Keratinocyte (primary cell): ENCODE measurements at regions not wholly inside any gene's neighbourhood (a gene's known extent, or its start where the extent isn't known, plus 50 kb on each side); places are given as distances from the start of the nearest gene placed in this dataset.

Source experiments
- DNase-seq: peaks from one replicate; pipeline ENCODE4 v3.0.0-alpha.2; 2011; ENCODE audit warnings: low read depth, missing footprints, low spot score
- FAIRE-seq: peaks from 2 replicates; lab custom pipeline; 2011; peaks lifted over from hg19 to GRCh38; lab: Jason Lieb, UNC
- H2AFZ ChIP-seq: 2 replicates; pipeline ENCODE4 v1.6.0; 2012; ENCODE audit warnings: low read length, control low read depth, inconsistent platforms; ENCODE audit not compliant: control insufficient read depth
- H3K27ac ChIP-seq: 2 replicates; pipeline ENCODE4 v1.5.1; 2011; ENCODE audit warnings: low read length; ENCODE audit not compliant: control insufficient read depth, insufficient read depth
- H3K27me3 ChIP-seq: 3 replicates; pipeline ENCODE4 v1.6.0; 2011; ENCODE audit warnings: low read length; ENCODE audit not compliant: control insufficient read depth, insufficient read depth; ENCODE audit errors: extremely low read depth
- H3K36me3 ChIP-seq, 2 experiments: 2 replicates in 1 of 2; 3 replicates in 1 of 2; pipeline ENCODE4 v1.5.1; 2011; ENCODE audit warnings: low read length in 2 of 2, mild to moderate bottlenecking in 1 of 2; ENCODE audit not compliant: control insufficient read depth in 2 of 2, insufficient read depth in 2 of 2; ENCODE audit errors: extremely low read depth in 1 of 2
- H3K4me1 ChIP-seq: 3 replicates; pipeline ENCODE4 v1.5.1; 2011; ENCODE audit warnings: low read length; ENCODE audit not compliant: control insufficient read depth, insufficient read depth; ENCODE audit errors: extremely low read depth
- H3K4me2 ChIP-seq: 3 replicates; pipeline ENCODE4 v1.6.0; 2011; ENCODE audit warnings: low read depth, low read length; ENCODE audit not compliant: control insufficient read depth, insufficient read depth; ENCODE audit errors: extremely low read depth
- H3K4me3 ChIP-seq, 3 experiments: fragments of 200-600 bp in 1 of 3; sonication (generic) in 1 of 3; 2 replicates in 2 of 3; 3 replicates in 1 of 3; pipeline ENCODE4 v1.5.1; 2011 to 2016; ENCODE audit warnings: low read length in 3 of 3, mild to moderate bottlenecking in 3 of 3, control low read depth in 2 of 3, inconsistent platforms in 1 of 3, low read depth in 1 of 3, mixed read lengths in 1 of 3, mixed run types in 1 of 3, moderate library complexity in 1 of 3; ENCODE audit not compliant: control insufficient read depth in 2 of 3, insufficient read depth in 2 of 3; ENCODE audit errors: extremely low read depth in 1 of 3
- H3K79me2 ChIP-seq: 2 replicates; pipeline ENCODE4 v1.6.0; 2012; ENCODE audit warnings: low read length; ENCODE audit not compliant: control insufficient read depth, insufficient read depth
- H3K9ac ChIP-seq: 3 replicates; pipeline ENCODE4 v1.6.0; 2011; ENCODE audit warnings: low read length; ENCODE audit not compliant: control insufficient read depth, insufficient read depth; ENCODE audit errors: extremely low read depth
- H3K9me1 ChIP-seq: 3 replicates; pipeline ENCODE4 v1.6.0; 2011; ENCODE audit warnings: low read length; ENCODE audit not compliant: control insufficient read depth, insufficient read depth; ENCODE audit errors: extremely low read depth
- H3K9me3 ChIP-seq: 2 replicates; pipeline ENCODE4 v1.5.1; 2012; ENCODE audit warnings: low read depth, low read length; ENCODE audit not compliant: control insufficient read depth
- H4K20me1 ChIP-seq: 3 replicates; pipeline ENCODE4 v1.6.0; 2011; ENCODE audit warnings: low read length; ENCODE audit not compliant: control insufficient read depth, insufficient read depth; ENCODE audit errors: extremely low read depth
- EZH2 ChIP-seq: IDR thresholded peaks from one replicate; pipeline ENCODE4 v1.6.1; 2012; ENCODE audit warnings: inconsistent platforms, mild to moderate bottlenecking, low read length, moderate library complexity
- dilution Hi-C: fragments of 300-500 bp; cut with MboI; formaldehyde crosslinking; loops from one replicate; pipeline ENCODE4 v1.7.0; 2020; ENCODE audit warnings: low sequenced_read_pairs; ENCODE audit not compliant: extremely low pct_ligation_motif_present
- TF ChIP-seq, protein P1 (sequence below), 3 experiments: IDR thresholded peaks in 1 of 3; conservative IDR thresholded peaks in 1 of 3; optimal IDR thresholded peaks in 1 of 3; 2 replicates in 2 of 3; 3 replicates in 1 of 3; pipeline versions ENCODE3 to v1.5.1; 2011; ENCODE audit warnings: low read length in 3 of 3, mild to moderate bottlenecking in 3 of 3, moderate library complexity in 2 of 3, control low read depth in 1 of 3, inconsistent platforms in 1 of 3; ENCODE audit not compliant: insufficient read depth in 2 of 3; ENCODE audit errors: extremely low read depth in 1 of 3

DNA sequence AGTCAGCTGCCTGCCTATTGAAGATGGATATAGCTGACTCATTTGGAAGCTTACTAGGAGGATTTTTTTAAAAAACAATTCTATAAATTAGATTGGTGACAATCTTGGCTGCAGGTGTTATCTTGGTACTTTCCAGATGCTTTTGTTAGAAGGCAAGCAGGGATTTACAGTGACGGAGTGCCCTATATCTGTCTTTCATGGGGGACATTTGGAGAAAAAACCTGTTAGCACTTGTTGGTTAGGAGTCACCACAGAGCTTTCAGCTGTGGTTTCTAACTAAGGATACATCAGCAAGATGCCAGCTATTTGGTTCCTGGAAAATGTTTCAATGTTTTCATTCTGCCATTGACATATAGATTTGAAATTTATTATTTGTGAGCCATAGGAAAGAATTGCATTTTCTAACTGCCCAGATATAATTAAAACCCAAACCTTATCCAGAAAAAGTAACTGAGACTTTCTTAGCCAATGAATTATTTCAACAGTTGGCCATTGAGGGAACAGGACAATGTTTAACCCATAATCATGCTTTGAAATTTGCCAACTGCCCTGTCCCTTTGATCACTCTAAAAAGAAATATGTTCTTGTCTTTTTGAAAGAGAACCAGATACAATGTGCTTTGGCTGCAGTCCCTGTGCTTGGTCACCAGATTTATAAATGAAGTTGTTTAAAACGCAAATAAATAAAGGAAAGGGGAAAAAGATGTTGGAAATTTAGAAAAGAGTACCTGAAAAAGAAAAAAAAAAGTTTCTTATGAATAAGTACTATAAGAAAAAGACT, 761.0 kb upstream of the CXADR start:
- Histone ChIP-seq H3K79me2 (no peaks in the 10 kb centered on the region), H3K4me2 (no peak overlapping the region), H2AFZ (no peak overlapping the region), H3K9me1 (no peaks in the 10 kb centered on the region), H3K4me3 (no peak overlapping the region), H4K20me1 (no peaks in the 10 kb centered on the region), H3K27me3 (no peaks in the 10 kb centered on the region), H3K36me3 (no peaks in the 10 kb centered on the region), H3K27ac (no peak overlapping the region), H3K9me3 (no peaks in the 10 kb centered on the region), H3K4me1 (no peaks in the 10 kb centered on the region), H3K9ac (no peak overlapping the region)
- DNase-seq (no peak), FAIRE-seq (no peak)
- dilution Hi-C loops = no loop called here
- TF ChIP-seq, protein P1, sequence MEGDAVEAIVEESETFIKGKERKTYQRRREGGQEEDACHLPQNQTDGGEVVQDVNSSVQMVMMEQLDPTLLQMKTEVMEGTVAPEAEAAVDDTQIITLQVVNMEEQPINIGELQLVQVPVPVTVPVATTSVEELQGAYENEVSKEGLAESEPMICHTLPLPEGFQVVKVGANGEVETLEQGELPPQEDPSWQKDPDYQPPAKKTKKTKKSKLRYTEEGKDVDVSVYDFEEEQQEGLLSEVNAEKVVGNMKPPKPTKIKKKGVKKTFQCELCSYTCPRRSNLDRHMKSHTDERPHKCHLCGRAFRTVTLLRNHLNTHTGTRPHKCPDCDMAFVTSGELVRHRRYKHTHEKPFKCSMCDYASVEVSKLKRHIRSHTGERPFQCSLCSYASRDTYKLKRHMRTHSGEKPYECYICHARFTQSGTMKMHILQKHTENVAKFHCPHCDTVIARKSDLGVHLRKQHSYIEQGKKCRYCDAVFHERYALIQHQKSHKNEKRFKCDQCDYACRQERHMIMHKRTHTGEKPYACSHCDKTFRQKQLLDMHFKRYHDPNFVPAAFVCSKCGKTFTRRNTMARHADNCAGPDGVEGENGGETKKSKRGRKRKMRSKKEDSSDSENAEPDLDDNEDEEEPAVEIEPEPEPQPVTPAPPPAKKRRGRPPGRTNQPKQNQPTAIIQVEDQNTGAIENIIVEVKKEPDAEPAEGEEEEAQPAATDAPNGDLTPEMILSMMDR (optimal IDR thresholded peaks at IDR 0.05 in 1 of 3, IDR thresholded peaks at IDR 0.05 in 1 of 3, conservative IDR thresholded peaks at IDR 0.05 in 1 of 3; ENCODE audit: extremely low read depth in 1 of 3, insufficient read depth in 2 of 3, low read length in 3 of 3) = no peak
- TF ChIP-seq EZH2 = no peak

DNA sequence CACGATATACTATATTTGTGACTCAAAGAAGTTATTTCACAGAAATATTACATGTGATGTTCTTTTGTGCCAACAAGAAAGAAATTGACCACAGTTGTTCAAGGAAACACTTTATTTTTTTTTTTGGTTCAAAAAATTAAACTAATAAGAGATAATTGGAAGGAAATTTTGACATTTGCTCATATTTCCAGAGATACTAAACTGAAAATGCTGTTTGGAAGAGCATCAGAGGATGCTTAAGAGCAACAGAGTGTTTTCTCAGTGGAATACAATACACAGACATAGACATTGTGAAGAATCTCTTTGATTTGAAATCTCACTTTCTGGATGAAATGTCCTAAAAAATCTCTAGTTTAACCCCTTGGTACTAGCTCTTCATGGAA, 760.4 kb upstream of the CXADR start:
- no peak overlapping the region for H3K9ac ChIP-seq
- no peaks in the 10 kb centered on the region for H3K27me3 ChIP-seq
- DNase-seq (no peak), FAIRE-seq (no peak)
- no peaks in the 10 kb centered on the region for H3K4me1 ChIP-seq
- no peaks in the 10 kb centered on the region for H3K36me3 ChIP-seq
- H2AFZ ChIP-seq = no peak overlapping the region
- no peak overlapping the region for H3K27ac ChIP-seq
- TF ChIP-seq EZH2 = no peak
- TF ChIP-seq, protein P1 (optimal IDR thresholded peaks at IDR 0.05 in 1 of 3, IDR thresholded peaks at IDR 0.05 in 1 of 3, conservative IDR thresholded peaks at IDR 0.05 in 1 of 3; ENCODE audit: extremely low read depth in 1 of 3, insufficient read depth in 2 of 3, low read length in 3 of 3) = no peak
- H4K20me1 ChIP-seq = no peaks in the 10 kb centered on the region
- no peaks in the 10 kb centered on the region for H3K9me3 ChIP-seq
- H3K79me2 ChIP-seq = no peaks in the 10 kb centered on the region
- no peak overlapping the region for H3K4me3 ChIP-seq
- H3K4me2 ChIP-seq = no peak overlapping the region
- dilution Hi-C loops = no loop called here
- no peaks in the 10 kb centered on the region for H3K9me1 ChIP-seq
